ENCODE measurements at regions not wholly inside any gene's neighbourhood (a gene's known extent, or its start where the extent isn't known, plus 50 kb on each side); places are given as distances from the start of the nearest gene placed in this dataset.
"Not testable (repeated sequence)": the region's sequence is repeated elsewhere in the genome, so short reads cannot be mapped to it uniquely, and the experiment has no call there.

GRCh38 chr7:23887660-23888059 is 177.6 kb downstream of the STK31 start:
- no peak for DNase-seq (ENCODE audit: low read depth in 2 of 2, low spot score in 1 of 2)

DNA sequence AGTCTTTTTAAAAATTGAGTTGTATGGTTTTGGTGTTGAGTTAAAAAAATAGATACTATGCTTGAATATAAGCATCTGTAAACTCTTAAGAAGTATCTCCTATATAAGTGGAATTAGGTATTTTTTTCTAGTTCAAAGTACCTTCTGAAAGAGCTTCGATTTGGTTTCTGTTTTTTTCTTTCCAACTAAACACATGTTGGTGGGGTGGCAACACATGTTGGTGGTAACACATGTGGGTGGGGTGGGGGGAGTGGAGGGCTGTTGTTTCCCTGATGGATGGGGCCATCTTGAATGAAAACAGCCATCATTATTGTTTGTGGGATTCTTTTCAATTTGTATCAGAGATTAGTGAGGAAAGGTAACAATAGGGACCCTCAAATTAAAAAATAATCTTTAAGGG is 178.9 kb downstream of the STK31 start:
- DNase-seq (ENCODE audit: low read depth in 2 of 2, low spot score in 1 of 2), result no peak

DNA sequence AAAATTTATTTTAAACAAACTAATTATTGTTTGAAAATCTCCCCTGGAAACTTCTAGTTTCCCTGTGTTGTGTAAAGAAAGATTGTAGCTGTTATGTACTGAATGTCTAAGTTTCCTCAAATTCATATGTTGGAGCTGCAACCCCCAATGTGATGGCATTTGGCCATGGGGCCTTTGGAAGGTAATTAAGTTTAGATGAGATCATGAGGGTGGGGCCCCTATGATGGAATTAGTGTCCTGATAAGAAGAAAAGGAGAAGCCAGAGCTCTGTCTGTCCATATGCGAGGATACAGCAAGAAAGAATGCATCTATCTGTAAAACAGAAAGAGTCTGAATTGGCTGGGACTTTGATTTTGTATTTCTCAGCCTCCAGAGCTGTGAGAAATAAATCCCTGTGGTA is 179.5 kb downstream of the STK31 start:
- no peak for DNase-seq (ENCODE audit: low read depth in 2 of 2, low spot score in 1 of 2)

- DNase-seq (ENCODE audit: low read depth in 2 of 2, low spot score in 1 of 2), result no peak
These were observed 182.0 kb downstream of the STK31 start for GRCh38 chr7:23892019-23892418.

GRCh38 chr7:23893176-23893941 is 183.3 kb downstream of the STK31 start:
- DNase-seq (ENCODE audit: low read depth in 2 of 2, low spot score in 1 of 2), result no peak

- DNase-seq (ENCODE audit: low read depth in 2 of 2, low spot score in 1 of 2), result peak in 1 of 2 donors; percentile 5
These were observed 184.2 kb downstream of the STK31 start for GRCh38 chr7:23893942-23894891.

DNA sequence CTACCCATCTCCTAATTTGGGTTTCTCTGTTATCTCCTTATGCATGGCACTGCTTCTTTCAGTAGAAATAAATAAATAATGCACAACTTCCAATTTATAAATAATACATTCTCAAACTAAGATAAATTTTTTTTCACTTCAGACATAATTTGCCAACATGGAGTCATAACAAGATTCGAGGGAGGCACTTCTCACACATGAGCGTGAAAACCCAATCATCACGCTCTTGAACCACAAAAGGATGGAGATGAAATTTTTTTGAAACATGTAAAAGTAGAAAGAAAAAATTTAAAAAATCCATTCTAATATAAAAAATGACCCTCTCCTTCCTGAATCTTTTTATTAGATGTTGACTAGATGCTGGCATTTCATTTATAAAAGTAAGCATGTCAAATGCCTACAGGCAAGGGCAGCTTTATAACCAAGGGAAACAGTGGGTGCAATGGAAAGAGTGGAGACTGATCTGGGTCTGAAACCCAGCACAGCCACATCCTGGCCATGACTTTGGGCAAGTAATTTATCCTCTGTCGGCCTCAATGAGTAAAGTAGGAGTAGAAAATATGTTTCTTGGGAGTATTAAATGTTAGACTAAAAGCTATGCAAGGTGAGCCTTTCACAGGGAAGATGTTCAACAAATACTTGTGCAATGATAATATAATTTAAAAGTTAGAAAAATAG is 185.0 kb downstream of the STK31 start:
- DNase-seq (ENCODE audit: low read depth in 2 of 2, low spot score in 1 of 2), result no peak

GRCh38 chr7:23895666-23896096 is 185.7 kb downstream of the STK31 start:
- DNase-seq (ENCODE audit: low read depth in 2 of 2, low spot score in 1 of 2), result no peak

- no peak for DNase-seq (ENCODE audit: low read depth in 2 of 2, low spot score in 1 of 2)
These were observed 188.6 kb downstream of the STK31 start for GRCh38 chr7:23898619-23899018.

DNA sequence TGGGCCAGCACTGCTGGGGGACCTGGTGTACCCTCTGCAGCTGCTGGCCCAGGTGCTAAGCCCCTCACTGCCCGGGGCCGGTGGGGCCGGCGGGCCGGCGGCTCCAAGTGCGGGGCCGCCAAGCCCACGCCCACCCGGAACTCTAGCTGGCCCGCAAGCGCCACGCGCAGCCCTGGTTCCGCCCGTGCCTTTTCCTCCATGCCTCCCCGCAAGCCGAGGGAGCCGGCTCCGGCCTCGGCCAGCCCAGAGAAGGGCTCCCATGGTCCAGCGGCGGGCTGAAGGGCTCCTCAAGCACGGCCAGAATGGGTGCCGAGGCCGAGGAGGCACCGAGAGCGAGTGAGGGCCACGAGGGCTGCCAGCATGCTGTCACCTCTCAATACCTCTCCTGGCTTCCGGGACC is 194.9 kb downstream of the STK31 start:
- DNase-seq (ENCODE audit: low read depth in 2 of 2, low spot score in 1 of 2), result not testable (repeated sequence)

- DNase-seq (ENCODE audit: low read depth in 2 of 2, low spot score in 1 of 2), result no peak
These were observed 197.0 kb downstream of the STK31 start for GRCh38 chr7:23907012-23907411.

GRCh38 chr7:23909426-23909825 is 199.4 kb downstream of the STK31 start:
- no peak for DNase-seq (ENCODE audit: low read depth in 2 of 2, low spot score in 1 of 2)

DNA sequence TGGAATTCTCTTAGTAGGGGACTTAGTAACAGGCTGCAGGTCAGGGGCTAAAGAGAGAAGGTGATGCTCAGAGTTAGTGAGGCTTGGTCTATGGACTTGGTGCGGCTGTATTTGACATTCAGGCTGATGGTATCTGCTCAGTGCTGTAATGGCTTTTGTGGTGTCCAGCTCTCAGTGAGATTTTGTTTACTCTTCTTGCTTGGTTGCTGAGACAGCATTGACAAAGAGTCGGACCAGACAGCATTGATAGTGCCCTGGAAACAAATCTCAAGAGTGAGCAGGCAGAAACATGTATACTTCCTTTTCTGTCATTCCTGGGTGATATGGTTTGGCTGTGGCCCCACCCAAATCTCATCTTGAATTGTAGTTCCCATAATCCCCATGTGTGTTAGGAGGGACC is 202.0 kb downstream of the STK31 start:
- no peak for DNase-seq (ENCODE audit: low read depth in 2 of 2, low spot score in 1 of 2)

DNA sequence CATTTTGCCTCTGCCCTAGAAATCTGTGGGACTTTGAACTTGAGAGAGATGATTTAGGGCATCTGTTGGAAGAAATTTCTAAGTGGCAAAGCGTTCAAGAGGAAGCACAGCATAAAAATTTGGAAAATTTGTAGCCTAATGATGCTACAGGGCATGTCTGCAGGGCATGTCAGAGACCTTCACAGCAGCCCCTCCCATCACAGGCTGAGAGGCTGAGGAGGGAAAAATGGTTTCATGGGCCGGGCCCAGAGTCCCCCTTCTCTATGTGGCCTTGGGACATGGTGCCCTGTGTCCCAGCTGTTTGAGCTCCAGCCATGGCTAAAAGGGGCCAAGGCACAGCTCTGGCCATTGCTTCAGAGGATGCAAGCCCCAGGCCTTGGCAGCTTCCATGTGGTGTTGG is 203.0 kb downstream of the STK31 start:
- no peak for DNase-seq (ENCODE audit: low read depth in 2 of 2, low spot score in 1 of 2)

GRCh38 chr7:23915236-23915635 is 205.2 kb downstream of the STK31 start:
- no peak for DNase-seq (ENCODE audit: low read depth in 2 of 2, low spot score in 1 of 2)

DNA sequence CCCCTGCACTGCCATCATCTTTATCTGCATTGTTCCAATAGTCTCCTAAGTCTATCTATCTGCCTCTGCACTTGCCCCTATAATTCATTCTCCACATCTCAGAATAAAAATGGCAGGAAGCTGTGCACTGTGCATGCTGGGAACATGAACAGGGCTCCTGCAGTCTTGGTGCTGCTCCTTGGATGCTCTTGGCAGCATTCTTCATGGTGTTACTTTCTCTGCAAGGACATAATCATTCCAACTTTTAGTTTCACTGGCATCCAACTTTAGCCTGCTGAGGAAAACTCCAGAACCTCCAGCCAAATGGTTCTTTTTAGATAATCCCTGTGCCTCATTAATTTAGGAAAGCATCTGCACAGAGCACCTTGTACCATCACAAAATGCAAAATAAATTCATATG is 208.3 kb downstream of the STK31 start:
- no peak for DNase-seq (ENCODE audit: low read depth in 2 of 2, low spot score in 1 of 2)

GRCh38 chr7:23918856-23919255 is 208.8 kb downstream of the STK31 start:
- no peak for DNase-seq (ENCODE audit: low read depth in 2 of 2, low spot score in 1 of 2)

DNA sequence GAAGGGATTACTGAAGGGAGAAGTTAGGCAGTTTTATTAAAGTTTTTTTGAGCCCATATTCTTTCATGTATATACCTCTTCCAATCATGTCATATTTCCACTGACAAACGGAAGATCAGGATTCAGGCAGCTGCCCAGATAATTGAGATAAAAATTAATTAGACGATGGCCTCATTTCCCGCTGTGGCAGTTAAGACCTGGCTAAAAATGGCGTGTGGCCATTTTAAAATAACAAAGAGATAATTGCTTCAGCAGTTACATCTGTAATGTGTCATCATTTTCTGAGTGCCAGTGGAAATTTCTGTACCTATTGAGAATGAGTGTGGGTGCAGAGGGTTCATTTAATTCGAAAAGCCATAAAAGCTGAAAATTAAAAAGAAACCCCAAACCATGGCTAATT is 215.1 kb downstream of the STK31 start:
- DNase-seq (ENCODE audit: low read depth in 2 of 2, low spot score in 1 of 2), result no peak

DNA sequence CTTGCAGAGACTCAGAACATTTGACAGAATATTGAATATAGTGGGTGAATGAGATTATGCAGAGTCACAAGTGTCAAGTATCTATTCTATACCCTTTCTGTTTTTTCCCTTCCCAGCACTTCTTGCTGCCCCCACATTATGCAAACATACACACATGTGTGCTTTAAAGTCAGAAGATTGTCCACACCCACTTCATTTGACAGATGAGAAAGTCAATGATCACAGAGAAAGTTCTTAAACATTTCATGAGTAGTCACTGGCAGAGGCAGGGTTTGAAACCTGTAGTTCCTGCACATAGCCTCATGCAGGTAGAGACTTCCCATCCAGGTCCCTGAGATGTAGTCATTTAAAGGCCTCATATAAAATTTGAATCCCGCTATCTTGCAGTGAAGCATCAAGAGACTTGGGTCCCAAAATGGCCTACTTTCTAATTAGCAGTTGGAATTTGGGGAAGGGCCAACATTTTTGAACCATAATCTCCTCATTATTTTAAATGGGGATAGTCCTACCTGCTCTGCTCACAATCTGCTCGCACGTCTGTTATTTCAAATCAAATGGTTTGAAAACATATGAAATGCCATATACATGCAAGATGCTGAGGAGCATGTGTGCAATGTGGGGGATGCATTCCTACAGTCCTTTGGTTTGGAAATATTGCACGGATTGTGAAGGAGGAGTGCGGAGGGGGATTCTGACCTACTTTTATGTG is 217.8 kb downstream of the STK31 start:
- DNase-seq (ENCODE audit: low read depth in 2 of 2, low spot score in 1 of 2), result no peak

- DNase-seq (ENCODE audit: low read depth in 2 of 2, low spot score in 1 of 2), result no peak
These were observed 218.4 kb downstream of the STK31 start for GRCh38 chr7:23928418-23928775.

GRCh38 chr7:23930312-23930711 is 220.3 kb downstream of the STK31 start:
- no peak for DNase-seq (ENCODE audit: low read depth in 2 of 2, low spot score in 1 of 2)
